H9 (cell line): ENCODE measurements at regions not wholly inside any gene's neighbourhood (a gene's known extent, or its start where the extent isn't known, plus 50 kb on each side); places are given as distances from the start of the nearest gene placed in this dataset.

Experiments used
- DNase-seq: peaks from one replicate; pipeline ENCODE4 v3.0.0-alpha.2; 2017
- H2AFZ ChIP-seq: one replicate; pipeline ENCODE4 v1.6.1; 2013; ENCODE audit warnings: mild to moderate bottlenecking, low read length, control low read depth, moderate library complexity
- H2AK5ac ChIP-seq: 2 replicates; pipeline ENCODE4 v1.6.1; 2013; ENCODE audit warnings: low read length, control low read depth, mixed read lengths; ENCODE audit not compliant: insufficient read length
- H2BK120ac ChIP-seq: one replicate; pipeline ENCODE4 v1.6.1; 2013; ENCODE audit warnings: low read depth, mild to moderate bottlenecking, low read length, control low read depth, inconsistent platforms; ENCODE audit not compliant: poor library complexity, severe bottlenecking
- H2BK12ac ChIP-seq: 2 replicates; pipeline ENCODE4 v1.6.1; 2013; ENCODE audit warnings: low read length, control low read depth, mixed read lengths, low read depth; ENCODE audit not compliant: insufficient read length
- H2BK15ac ChIP-seq: 2 replicates; pipeline ENCODE4 v1.6.1; 2013; ENCODE audit warnings: low read depth, low read length, control low read depth
- H2BK20ac ChIP-seq: one replicate; pipeline ENCODE4 v1.6.1; 2013; ENCODE audit warnings: low read depth, mild to moderate bottlenecking, low read length, control low read depth, inconsistent platforms; ENCODE audit not compliant: poor library complexity, severe bottlenecking
- H2BK5ac ChIP-seq: 2 replicates; pipeline ENCODE4 v1.6.1; 2013; ENCODE audit warnings: low read length, control low read depth, mixed read lengths; ENCODE audit not compliant: insufficient read length
- H3K14ac ChIP-seq: 2 replicates; pipeline ENCODE4 v1.6.1; 2013; ENCODE audit warnings: low read length, control low read depth; ENCODE audit not compliant: insufficient read depth
- H3K18ac ChIP-seq: 2 replicates; pipeline ENCODE4 v1.6.1; 2013; ENCODE audit warnings: low read depth, mild to moderate bottlenecking, mixed read lengths, low read length, control low read depth; ENCODE audit not compliant: insufficient read length
- H3K23ac ChIP-seq: 2 replicates; pipeline ENCODE4 v1.6.1; 2013; ENCODE audit warnings: low read length, control low read depth, mixed read lengths, low read depth; ENCODE audit not compliant: insufficient read length
- H3K23me2 ChIP-seq: 2 replicates; pipeline ENCODE4 v1.6.1; 2013; ENCODE audit warnings: low read depth, mild to moderate bottlenecking, mixed read lengths, low read length, control low read depth; ENCODE audit not compliant: insufficient read length, poor library complexity, severe bottlenecking
- H3K27ac ChIP-seq: 2 replicates; pipeline ENCODE4 v1.5.1; 2013; ENCODE audit warnings: low read length, control low read depth, mixed read lengths, low read depth; ENCODE audit not compliant: insufficient read length
- H3K27me3 ChIP-seq: 2 replicates; pipeline ENCODE4 v1.6.1; 2013; ENCODE audit warnings: low read length, control low read depth, inconsistent platforms; ENCODE audit not compliant: insufficient read depth
- H3K4ac ChIP-seq: 2 replicates; pipeline ENCODE4 v1.6.1; 2013; ENCODE audit warnings: low read depth, mild to moderate bottlenecking, control low read depth, inconsistent platforms, low read length, moderate library complexity
- H3K4me1 ChIP-seq: 2 replicates; pipeline ENCODE4 v1.6.1; 2013; ENCODE audit warnings: low read length, control low read depth, inconsistent platforms; ENCODE audit not compliant: insufficient read depth
- H3K4me2 ChIP-seq: 2 replicates; pipeline ENCODE4 v1.6.1; 2013; ENCODE audit warnings: low read length, control low read depth, mixed read lengths; ENCODE audit not compliant: insufficient read length, insufficient read depth
- H3K56ac ChIP-seq: 2 replicates; pipeline ENCODE4 v1.6.1; 2013; ENCODE audit warnings: low read depth, mild to moderate bottlenecking, mixed read lengths, low read length, control low read depth; ENCODE audit not compliant: insufficient read length
- H3K79me1 ChIP-seq: 2 replicates; pipeline ENCODE4 v1.6.1; 2013; ENCODE audit warnings: low read depth, mild to moderate bottlenecking, moderate library complexity, low read length, control low read depth, inconsistent platforms; ENCODE audit not compliant: insufficient read depth, poor library complexity, severe bottlenecking
- H3K79me2 ChIP-seq: 2 replicates; pipeline ENCODE4 v1.6.1; 2013; ENCODE audit warnings: low read length, control low read depth, inconsistent platforms; ENCODE audit not compliant: insufficient read depth
- H3K9ac ChIP-seq: 2 replicates; pipeline ENCODE4 v1.6.1; 2013; ENCODE audit warnings: low read length, control low read depth, mixed read lengths; ENCODE audit not compliant: insufficient read length; ENCODE audit errors: extremely low read depth
- H3K9me3 ChIP-seq: one replicate; pipeline ENCODE4 v1.6.1; 2013; ENCODE audit warnings: low read depth, low read length, inconsistent platforms; ENCODE audit not compliant: control insufficient read depth
- H3T11ph ChIP-seq: one replicate; pipeline ENCODE4 v1.6.1; 2013; ENCODE audit warnings: mild to moderate bottlenecking, low read length, control low read depth, inconsistent platforms
- H4K20me1 ChIP-seq: one replicate; pipeline ENCODE4 v1.6.1; 2013; ENCODE audit not compliant: control insufficient read depth, insufficient read length, insufficient read depth
- H4K5ac ChIP-seq: 2 replicates; pipeline ENCODE4 v1.6.1; 2013; ENCODE audit warnings: low read depth, mild to moderate bottlenecking, mixed read lengths, low read length, control low read depth; ENCODE audit not compliant: insufficient read length
- H4K8ac ChIP-seq: replicated peaks from 2 replicates; pipeline ENCODE4 v1.6.1; 2013; ENCODE audit warnings: low read length, control low read depth, mixed read lengths, low read depth; ENCODE audit not compliant: insufficient read length
- H4K91ac ChIP-seq: 2 replicates; pipeline ENCODE4 v1.6.1; 2013; ENCODE audit warnings: low read depth, mild to moderate bottlenecking, moderate library complexity, mixed read lengths, low read length, control low read depth; ENCODE audit not compliant: insufficient read length
- H3K27ac Mint-ChIP-seq, 3 experiments: 2 replicates in 2 of 3; 3 replicates in 1 of 3; pipeline ENCODE4 v1.8.0; 2020 to 2021; ENCODE audit warnings: mixed read lengths in 3 of 3, mild to moderate bottlenecking in 1 of 3, moderate library complexity in 1 of 3
- H3K27me3 Mint-ChIP-seq: 2 replicates; pipeline ENCODE4 v1.8.0; 2021; ENCODE audit warnings: low read depth, mild to moderate bottlenecking, moderate library complexity, mixed read lengths
- H3K36me3 Mint-ChIP-seq, 3 experiments: 2 replicates in 2 of 3; 3 replicates in 1 of 3; pipeline ENCODE4 v1.8.0; 2020 to 2021; ENCODE audit warnings: low read depth in 3 of 3, mixed read lengths in 3 of 3; ENCODE audit not compliant: insufficient read depth in 1 of 3
- H3K4me1 Mint-ChIP-seq, 2 experiments: 2 replicates each; pipeline ENCODE4 v1.8.0; 2020; ENCODE audit warnings: mixed read lengths in 2 of 2
- H3K4me3 Mint-ChIP-seq, 2 experiments: 2 replicates in 1 of 2; 3 replicates in 1 of 2; pipeline ENCODE4 v1.8.0; 2020 to 2021; ENCODE audit warnings: mild to moderate bottlenecking in 2 of 2, mixed read lengths in 2 of 2, moderate library complexity in 1 of 2
- H3K9me3 Mint-ChIP-seq, 2 experiments: 2 replicates in 1 of 2; 3 replicates in 1 of 2; pipeline ENCODE4 v1.8.0; 2020; ENCODE audit warnings: mild to moderate bottlenecking in 2 of 2, mixed read lengths in 2 of 2, moderate library complexity in 1 of 2
- CTCF ChIP-seq: fragments of 200-600 bp; sonication (generic); conservative IDR thresholded peaks from 3 replicates; pipeline ENCODE4 v1.8.0; 2021; ENCODE audit warnings: antibody characterized with exemption, mild to moderate bottlenecking

- Histone ChIP-seq H3K9me3 (no peaks in the 10 kb centered on the region), H3K23me2 (no peaks in the 10 kb centered on the region), H3K27ac (no peak overlapping the region), H3K9ac (no peak overlapping the region), H2BK20ac (no peak overlapping the region), H3K56ac (no peak overlapping the region), H4K91ac (no peak overlapping the region), H3K79me1 (no peaks in the 10 kb centered on the region), H3T11ph (no peak overlapping the region), H3K79me2 (no peaks in the 10 kb centered on the region), H4K8ac (no peak overlapping the region), H3K14ac (no peak overlapping the region), H3K4ac (no peak overlapping the region), H2BK5ac (no peak overlapping the region), H3K27me3 (no peaks in the 10 kb centered on the region), H2BK12ac (no peak overlapping the region), H3K4me2 (no peak overlapping the region), H4K5ac (no peak overlapping the region), H3K4me1 (no peaks in the 10 kb centered on the region), H2AFZ (no peak overlapping the region), H4K20me1 (no peaks in the 10 kb centered on the region), H3K23ac (no peak overlapping the region), H2BK120ac (no peak overlapping the region), H3K18ac (no peak overlapping the region), H2AK5ac (no peak overlapping the region), H2BK15ac (no peak overlapping the region)
- no peaks in the 10 kb centered on the region for H3K27me3 Mint-ChIP-seq
- no peak overlapping the region for H3K4me3 Mint-ChIP-seq
- H3K9me3 Mint-ChIP-seq = no peaks in the 10 kb centered on the region
- H3K4me1 Mint-ChIP-seq = no peaks in the 10 kb centered on the region
- no peaks in the 10 kb centered on the region for H3K36me3 Mint-ChIP-seq
- TF ChIP-seq CTCF = no peak
- H3K27ac Mint-ChIP-seq = no peak overlapping the region
- DNase-seq = no peak
Measured at GRCh38 chr6:74585753-74586152, 620.1 kb downstream of the COL12A1 start.
